Liver (tissue), 8 donors: ENCODE measurements at regions not wholly inside any gene's neighbourhood (a gene's known extent, or its start where the extent isn't known, plus 50 kb on each side); places are given as distances from the start of the nearest gene placed in this dataset.

ENCODE experiments used
- DNase-seq: peaks from one replicate; pipeline ENCODE4 v3.0.0-alpha.2; 2017; ENCODE audit warnings: low spot score
- H3K27ac ChIP-seq, 2 donors: one replicate each; pipeline ENCODE4 v1.7.0; 2013; ENCODE audit warnings: inconsistent platforms in 2 of 2, low read length in 2 of 2, control low read depth in 1 of 2, low read depth in 1 of 2, mild to moderate bottlenecking in 1 of 2
- H3K27me3 ChIP-seq, 4 donors: one replicate each; pipeline versions ENCODE4 v1.6.1 to v1.7.0; 2013; ENCODE audit warnings: low read length in 3 of 4, inconsistent platforms in 1 of 4, mild to moderate bottlenecking in 1 of 4, moderate library complexity in 1 of 4; ENCODE audit not compliant: control insufficient read depth in 4 of 4, insufficient read depth in 4 of 4
- H3K36me3 ChIP-seq, 4 donors: one replicate each; pipeline versions ENCODE4 v1.6.1 to v1.7.0; 2013; ENCODE audit warnings: low read length in 3 of 4, mild to moderate bottlenecking in 3 of 4, low read depth in 1 of 4, moderate library complexity in 1 of 4; ENCODE audit not compliant: control insufficient read depth in 4 of 4, insufficient read depth in 3 of 4
- H3K4me1 ChIP-seq, 4 donors: one replicate each; pipeline versions ENCODE4 v1.6.1 to v1.7.0; 2013; ENCODE audit warnings: low read length in 3 of 4, mild to moderate bottlenecking in 3 of 4, moderate library complexity in 1 of 4; ENCODE audit not compliant: control insufficient read depth in 4 of 4, insufficient read depth in 4 of 4
- H3K4me3 ChIP-seq, 3 donors: one replicate each; pipeline versions ENCODE4 v1.6.1 to v1.7.0; 2013; ENCODE audit warnings: low read length in 3 of 3, control low read depth in 1 of 3, low read depth in 1 of 3, mild to moderate bottlenecking in 1 of 3
- H3K9ac ChIP-seq, 2 donors: one replicate each; pipeline ENCODE4 v1.7.0; 2013; ENCODE audit warnings: low read length in 2 of 2, mild to moderate bottlenecking in 2 of 2, moderate library complexity in 2 of 2, control low read depth in 1 of 2, low read depth in 1 of 2
- H3K9me3 ChIP-seq, 4 donors: one replicate each; pipeline versions ENCODE4 v1.6.1 to v1.7.0; 2013; ENCODE audit warnings: low read length in 3 of 4; ENCODE audit not compliant: control insufficient read depth in 4 of 4
- CTCF ChIP-seq: fragments of 150-350 bp; IDR thresholded peaks from 2 replicates; pipeline ENCODE4 v1.5.1; 2017; ENCODE audit warnings: improper control_type of control experiment, low read depth, low read length; ENCODE audit not compliant: missing input control
- EGR1 ChIP-seq, 2 donors: IDR thresholded peaks; 2 replicates each; pipeline ENCODE4 v1.6.1; 2016 to 2018; ENCODE audit warnings: antibody characterized with exemption in 2 of 2, low read depth in 2 of 2
- FOXA1 ChIP-seq: IDR thresholded peaks from 2 replicates; pipeline ENCODE4 v1.6.1; 2016; ENCODE audit warnings: antibody characterized with exemption
- FOXA2 ChIP-seq: IDR thresholded peaks from 2 replicates; pipeline ENCODE4 v1.6.1; 2016; ENCODE audit warnings: antibody characterized with exemption
- GABPA ChIP-seq, 2 donors: IDR thresholded peaks in 1 of 2; conservative IDR thresholded peaks in 1 of 2; 2 replicates each; pipeline ENCODE4 v1.6.1; 2016; ENCODE audit warnings: antibody characterized with exemption in 2 of 2, mild to moderate bottlenecking in 1 of 2, moderate library complexity in 1 of 2
- HNF4A ChIP-seq, 2 donors: conservative IDR thresholded peaks; 2 replicates each; pipeline ENCODE4 v1.6.1; 2016; ENCODE audit warnings: antibody characterized with exemption in 2 of 2, mild to moderate bottlenecking in 2 of 2
- HNF4G ChIP-seq: IDR thresholded peaks from 2 replicates; pipeline ENCODE4 v1.6.1; 2016; ENCODE audit warnings: antibody characterized with exemption
- NR2F2 ChIP-seq: IDR thresholded peaks from 2 replicates; pipeline ENCODE4 v1.6.1; 2016; ENCODE audit warnings: antibody characterized with exemption
- REST ChIP-seq: IDR thresholded peaks from 2 replicates; pipeline ENCODE4 v1.6.1; 2016; ENCODE audit warnings: antibody characterized with exemption, mild to moderate bottlenecking
- RXRA ChIP-seq, 2 donors: IDR thresholded peaks; 2 replicates each; pipeline ENCODE4 v1.6.1; 2017 to 2018; ENCODE audit warnings: antibody characterized with exemption in 2 of 2, mild to moderate bottlenecking in 1 of 2
- SP1 ChIP-seq: IDR thresholded peaks from 2 replicates; pipeline ENCODE4 v1.6.1; 2018; ENCODE audit warnings: antibody characterized with exemption, mild to moderate bottlenecking
- TAF1 ChIP-seq: conservative IDR thresholded peaks from 2 replicates; pipeline ENCODE4 v1.6.1; 2016; ENCODE audit warnings: antibody characterized with exemption, mild to moderate bottlenecking
- YY1 ChIP-seq: IDR thresholded peaks from 2 replicates; pipeline ENCODE4 v1.6.1; 2016; ENCODE audit warnings: antibody characterized with exemption, mild to moderate bottlenecking
- ZBTB33 ChIP-seq: IDR thresholded peaks from 2 replicates; pipeline ENCODE4 v1.6.1; 2016; ENCODE audit warnings: antibody characterized with exemption
- WGBS: extraction: QIAGEN DNeasy Blood & Tissue Kit; methylation state at CpG from one replicate; pipeline ENCODE4 v1.1.7; 2013; 5-methylcytosine and 5-hydroxymethylcytosine counted together
- TF ChIP-seq, protein P1 (sequence below): IDR thresholded peaks from 2 replicates; pipeline ENCODE4 v1.6.1; 2016; ENCODE audit warnings: antibody characterized with exemption
- TF ChIP-seq, protein P2 (sequence below): IDR thresholded peaks from 2 replicates; pipeline ENCODE4 v1.6.1; 2016; ENCODE audit warnings: antibody characterized with exemption
- donor health status: healthy.
- donor health status: healthy.
- donor health status: healthy.
- donor health status: healthy.
- donor health status: healthy.

DNA sequence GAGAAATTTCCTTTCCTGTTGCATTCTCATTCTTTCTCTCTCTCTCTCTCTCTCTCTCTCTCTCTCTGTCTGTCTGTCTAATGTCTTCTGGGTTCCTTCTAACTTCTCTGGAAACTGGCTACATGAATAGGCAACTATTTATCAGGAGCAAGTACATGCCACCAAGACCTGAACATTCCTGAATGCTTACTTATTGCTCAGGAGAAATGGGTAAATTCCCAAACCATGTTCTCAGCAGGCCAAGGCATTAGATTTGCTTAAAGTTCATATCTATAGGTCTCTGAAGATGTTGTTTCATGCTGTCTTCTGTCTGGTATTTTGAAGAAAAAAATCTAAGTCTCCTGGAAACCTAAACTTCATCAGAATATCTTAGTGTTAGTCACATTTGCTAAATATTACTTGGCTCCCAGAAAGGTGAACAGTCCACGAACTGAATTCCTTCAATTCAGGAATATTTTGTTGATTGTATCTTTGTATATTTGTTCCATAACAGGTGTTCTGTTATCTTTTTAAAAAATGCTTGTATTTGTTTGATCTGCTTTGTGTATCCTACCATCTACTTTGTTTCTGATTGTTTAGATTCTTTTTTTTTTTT, 77.2 kb upstream of the FIGN start:
- no peaks in the 10 kb centered on the region for H3K27me3 ChIP-seq
- no peak for DNase-seq
- H3K27ac ChIP-seq: no peak overlapping the region
- no peaks in the 10 kb centered on the region for H3K36me3 ChIP-seq
- H3K9me3 ChIP-seq: no peaks in the 10 kb centered on the region
- TF ChIP-seq FOXA1 (no peak), HNF4G (no peak), YY1 (no peak), SP1 (no peak), TAF1 (no peak), REST (no peak), CTCF (no peak), FOXA2 (no peak), GABPA (IDR thresholded peaks at IDR 0.05 in 1 of 2, conservative IDR thresholded peaks at IDR 0.05 in 1 of 2) (no peak), ZBTB33 (no peak), EGR1 (IDR thresholded peaks at IDR 0.05; ENCODE audit: low read depth in 2 of 2) (no peak), NR2F2 (no peak), HNF4A (conservative IDR thresholded peaks at IDR 0.05) (no peak), RXRA (IDR thresholded peaks at IDR 0.05) (no peak)
- TF ChIP-seq, protein P1, sequence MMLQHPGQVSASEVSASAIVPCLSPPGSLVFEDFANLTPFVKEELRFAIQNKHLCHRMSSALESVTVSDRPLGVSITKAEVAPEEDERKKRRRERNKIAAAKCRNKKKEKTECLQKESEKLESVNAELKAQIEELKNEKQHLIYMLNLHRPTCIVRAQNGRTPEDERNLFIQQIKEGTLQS: no peak
- TF ChIP-seq, protein P2, sequence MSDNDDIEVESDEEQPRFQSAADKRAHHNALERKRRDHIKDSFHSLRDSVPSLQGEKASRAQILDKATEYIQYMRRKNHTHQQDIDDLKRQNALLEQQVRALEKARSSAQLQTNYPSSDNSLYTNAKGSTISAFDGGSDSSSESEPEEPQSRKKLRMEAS: no peak
- H3K4me3 ChIP-seq: no peak overlapping the region
- no peaks in the 10 kb centered on the region for H3K4me1 ChIP-seq
- 76% methylated on average over 1 of the region's 1 CpG for WGBS
- H3K9ac ChIP-seq: no peak overlapping the region

- DNase-seq: no peak
- no peak overlapping the region for H3K9ac ChIP-seq
- no peaks in the 10 kb centered on the region for H3K27me3 ChIP-seq
- H3K4me1 ChIP-seq: no peaks in the 10 kb centered on the region
- H3K4me3 ChIP-seq: no peak overlapping the region
- H3K9me3 ChIP-seq: no peaks in the 10 kb centered on the region
- WGBS: 93% methylated on average over 2 of the region's 2 CpGs
- no peak overlapping the region for H3K27ac ChIP-seq
- no peaks in the 10 kb centered on the region for H3K36me3 ChIP-seq
- TF ChIP-seq, protein P1: no peak
- no peak for TF ChIP-seq REST
- no peak for TF ChIP-seq CTCF
- TF ChIP-seq YY1: no peak
- no peak for TF ChIP-seq HNF4G
- TF ChIP-seq EGR1 (IDR thresholded peaks at IDR 0.05; ENCODE audit: low read depth in 2 of 2): no peak
- TF ChIP-seq HNF4A (conservative IDR thresholded peaks at IDR 0.05): no peak
- TF ChIP-seq RXRA (IDR thresholded peaks at IDR 0.05): no peak
- TF ChIP-seq TAF1: no peak
- no peak for TF ChIP-seq NR2F2
- TF ChIP-seq GABPA (IDR thresholded peaks at IDR 0.05 in 1 of 2, conservative IDR thresholded peaks at IDR 0.05 in 1 of 2): no peak
Measured at GRCh38 chr2:163808406-163808805, 72.6 kb upstream of the FIGN start.
